ENCODE measurements at regions not wholly inside any gene's neighbourhood (a gene's known extent, or its start where the extent isn't known, plus 50 kb on each side); places are given as distances from the start of the nearest gene placed in this dataset.
"Not testable (repeated sequence)": the region's sequence is repeated elsewhere in the genome, so short reads cannot be mapped to it uniquely, and the experiment has no call there.

DNA sequence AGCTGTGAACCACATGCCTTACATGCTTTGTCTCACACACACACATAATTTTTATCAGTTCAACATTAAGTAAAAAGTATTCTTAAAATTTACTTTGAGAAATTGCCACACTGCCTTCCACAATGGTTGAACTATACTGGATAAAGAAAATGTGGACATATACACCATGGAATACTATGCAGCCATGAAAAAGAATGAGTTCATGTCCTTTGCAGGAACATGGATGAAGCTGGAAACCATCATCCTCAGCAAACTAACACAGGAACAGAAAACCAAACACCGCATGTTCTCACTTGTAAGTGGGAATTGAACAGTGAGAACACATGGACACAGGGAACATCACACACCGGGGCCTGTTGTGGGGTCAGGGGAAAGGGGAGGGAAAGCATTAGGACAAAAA lies 774.9 kb upstream of the RAB6C start:
- TF ChIP-seq, protein P1, sequence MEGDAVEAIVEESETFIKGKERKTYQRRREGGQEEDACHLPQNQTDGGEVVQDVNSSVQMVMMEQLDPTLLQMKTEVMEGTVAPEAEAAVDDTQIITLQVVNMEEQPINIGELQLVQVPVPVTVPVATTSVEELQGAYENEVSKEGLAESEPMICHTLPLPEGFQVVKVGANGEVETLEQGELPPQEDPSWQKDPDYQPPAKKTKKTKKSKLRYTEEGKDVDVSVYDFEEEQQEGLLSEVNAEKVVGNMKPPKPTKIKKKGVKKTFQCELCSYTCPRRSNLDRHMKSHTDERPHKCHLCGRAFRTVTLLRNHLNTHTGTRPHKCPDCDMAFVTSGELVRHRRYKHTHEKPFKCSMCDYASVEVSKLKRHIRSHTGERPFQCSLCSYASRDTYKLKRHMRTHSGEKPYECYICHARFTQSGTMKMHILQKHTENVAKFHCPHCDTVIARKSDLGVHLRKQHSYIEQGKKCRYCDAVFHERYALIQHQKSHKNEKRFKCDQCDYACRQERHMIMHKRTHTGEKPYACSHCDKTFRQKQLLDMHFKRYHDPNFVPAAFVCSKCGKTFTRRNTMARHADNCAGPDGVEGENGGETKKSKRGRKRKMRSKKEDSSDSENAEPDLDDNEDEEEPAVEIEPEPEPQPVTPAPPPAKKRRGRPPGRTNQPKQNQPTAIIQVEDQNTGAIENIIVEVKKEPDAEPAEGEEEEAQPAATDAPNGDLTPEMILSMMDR (optimal IDR thresholded peaks at IDR 0.05 in 1 of 3, IDR thresholded peaks at IDR 0.05 in 1 of 3, conservative IDR thresholded peaks at IDR 0.05 in 1 of 3; ENCODE audit: extremely low read depth in 1 of 3, insufficient read depth in 2 of 3, low read length in 3 of 3): not testable (repeated sequence)
- not testable (repeated sequence) for TF ChIP-seq EZH2 (IDR thresholded peaks at IDR 0.05; ENCODE audit: low read length)
